Esophagus muscularis mucosa (tissue), 4 donors: ENCODE measurements at regions not wholly inside any gene's neighbourhood (a gene's known extent, or its start where the extent isn't known, plus 50 kb on each side); places are given as distances from the start of the nearest gene placed in this dataset.

Experiments used
- DNase-seq: peaks from one replicate; pipeline ENCODE4 v3.0.0-alpha.2; 2017; ENCODE audit errors: extremely low spot score
- H3K27ac ChIP-seq, 4 donors: fragments of 200-600 bp; sonication (generic); replicated peaks in 1 of 4; 1 replicate in 3 of 4; 2 replicates in 1 of 4; pipeline ENCODE4 v1.5.1; 2016 to 2019; ENCODE audit warnings: mild to moderate bottlenecking in 1 of 4
- H3K27me3 ChIP-seq, 4 donors: fragments of 200-600 bp; sonication (generic); one replicate each; pipeline versions ENCODE4 v1.5.1 to v1.6.0; 2016 to 2019
- H3K36me3 ChIP-seq, 4 donors: fragments of 200-600 bp; sonication (generic); one replicate each; pipeline ENCODE4 v1.5.1; 2016 to 2019
- H3K4me1 ChIP-seq, 4 donors: fragments of 200-600 bp; sonication (generic); one replicate each; pipeline ENCODE4 v1.5.1; 2016 to 2019
- H3K4me3 ChIP-seq, 4 donors: fragments of 200-600 bp; sonication (generic); 1 replicate in 2 of 4; 2 replicates in 2 of 4; pipeline ENCODE4 v1.5.1; 2016 to 2019; ENCODE audit warnings: mild to moderate bottlenecking in 4 of 4, moderate library complexity in 1 of 4
- H3K9me3 ChIP-seq, 4 donors: fragments of 200-600 bp; sonication (generic); 1 replicate in 3 of 4; 2 replicates in 1 of 4; pipeline ENCODE4 v1.5.1; 2016 to 2019
- EP300 ChIP-seq: sonication (generic); formaldehyde crosslinking; IDR thresholded peaks from one replicate; pipeline ENCODE4 v1.6.1; 2017; ENCODE audit warnings: antibody characterized with exemption
- POLR2A ChIP-seq: fragments of 450-650 bp; IDR thresholded peaks from one replicate; pipeline ENCODE4 v1.6.1; 2017; ENCODE audit warnings: antibody characterized with exemption, moderate library complexity, mild to moderate bottlenecking, low read depth
- POLR2AphosphoS5 ChIP-seq, 2 donors: sonication (generic); formaldehyde crosslinking; IDR thresholded peaks; one replicate each; pipeline ENCODE4 v1.6.1; 2017; ENCODE audit warnings: antibody characterized with exemption in 2 of 2
- WGBS: methylation state at CpG from one replicate; pipeline ENCODE4 v1.1.5; 2018; 5-methylcytosine and 5-hydroxymethylcytosine counted together
- intact Hi-C: fragments of 100-400 bp; cut with DNase I; formaldehyde crosslinking; loops from one replicate; pipeline ENCODE4 v1.15.1; 2023
- TF ChIP-seq, protein P1 (sequence below), 3 experiments: fragments of 200-600 bp in 2 of 3; fragments of 450-650 bp in 1 of 3; sonication (generic) in 2 of 3; IDR thresholded peaks; one replicate each; pipeline ENCODE4 v1.5.1; 2017 to 2019; ENCODE audit warnings: antibody characterized with exemption in 3 of 3, mild to moderate bottlenecking in 2 of 3, moderate library complexity in 1 of 3

GRCh38 chr1:48082271-48082962 is 85.2 kb upstream of the TRABD2B start:
- 58% methylated on average over 6 of the region's 6 CpGs for WGBS
- peaks cover 0 to 9% (median 0%) of the 10 kb centered on the region in 4 donors for H3K4me1 ChIP-seq
- H3K27me3 ChIP-seq = no peaks in the 10 kb centered on the region
- DNase-seq = no peak
- no peaks in the 10 kb centered on the region for H3K9me3 ChIP-seq
- no peak overlapping the region for H3K27ac ChIP-seq
- no peak overlapping the region for H3K4me3 ChIP-seq
- H3K36me3 ChIP-seq = no peaks in the 10 kb centered on the region
- TF ChIP-seq, protein P1, sequence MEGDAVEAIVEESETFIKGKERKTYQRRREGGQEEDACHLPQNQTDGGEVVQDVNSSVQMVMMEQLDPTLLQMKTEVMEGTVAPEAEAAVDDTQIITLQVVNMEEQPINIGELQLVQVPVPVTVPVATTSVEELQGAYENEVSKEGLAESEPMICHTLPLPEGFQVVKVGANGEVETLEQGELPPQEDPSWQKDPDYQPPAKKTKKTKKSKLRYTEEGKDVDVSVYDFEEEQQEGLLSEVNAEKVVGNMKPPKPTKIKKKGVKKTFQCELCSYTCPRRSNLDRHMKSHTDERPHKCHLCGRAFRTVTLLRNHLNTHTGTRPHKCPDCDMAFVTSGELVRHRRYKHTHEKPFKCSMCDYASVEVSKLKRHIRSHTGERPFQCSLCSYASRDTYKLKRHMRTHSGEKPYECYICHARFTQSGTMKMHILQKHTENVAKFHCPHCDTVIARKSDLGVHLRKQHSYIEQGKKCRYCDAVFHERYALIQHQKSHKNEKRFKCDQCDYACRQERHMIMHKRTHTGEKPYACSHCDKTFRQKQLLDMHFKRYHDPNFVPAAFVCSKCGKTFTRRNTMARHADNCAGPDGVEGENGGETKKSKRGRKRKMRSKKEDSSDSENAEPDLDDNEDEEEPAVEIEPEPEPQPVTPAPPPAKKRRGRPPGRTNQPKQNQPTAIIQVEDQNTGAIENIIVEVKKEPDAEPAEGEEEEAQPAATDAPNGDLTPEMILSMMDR (IDR thresholded peaks at IDR 0.05) = no peak
- no peak for TF ChIP-seq EP300
- TF ChIP-seq POLR2A = no peak
- no peak for TF ChIP-seq POLR2AphosphoS5 (IDR thresholded peaks at IDR 0.05)
- intact Hi-C loops = no loop called here

DNA sequence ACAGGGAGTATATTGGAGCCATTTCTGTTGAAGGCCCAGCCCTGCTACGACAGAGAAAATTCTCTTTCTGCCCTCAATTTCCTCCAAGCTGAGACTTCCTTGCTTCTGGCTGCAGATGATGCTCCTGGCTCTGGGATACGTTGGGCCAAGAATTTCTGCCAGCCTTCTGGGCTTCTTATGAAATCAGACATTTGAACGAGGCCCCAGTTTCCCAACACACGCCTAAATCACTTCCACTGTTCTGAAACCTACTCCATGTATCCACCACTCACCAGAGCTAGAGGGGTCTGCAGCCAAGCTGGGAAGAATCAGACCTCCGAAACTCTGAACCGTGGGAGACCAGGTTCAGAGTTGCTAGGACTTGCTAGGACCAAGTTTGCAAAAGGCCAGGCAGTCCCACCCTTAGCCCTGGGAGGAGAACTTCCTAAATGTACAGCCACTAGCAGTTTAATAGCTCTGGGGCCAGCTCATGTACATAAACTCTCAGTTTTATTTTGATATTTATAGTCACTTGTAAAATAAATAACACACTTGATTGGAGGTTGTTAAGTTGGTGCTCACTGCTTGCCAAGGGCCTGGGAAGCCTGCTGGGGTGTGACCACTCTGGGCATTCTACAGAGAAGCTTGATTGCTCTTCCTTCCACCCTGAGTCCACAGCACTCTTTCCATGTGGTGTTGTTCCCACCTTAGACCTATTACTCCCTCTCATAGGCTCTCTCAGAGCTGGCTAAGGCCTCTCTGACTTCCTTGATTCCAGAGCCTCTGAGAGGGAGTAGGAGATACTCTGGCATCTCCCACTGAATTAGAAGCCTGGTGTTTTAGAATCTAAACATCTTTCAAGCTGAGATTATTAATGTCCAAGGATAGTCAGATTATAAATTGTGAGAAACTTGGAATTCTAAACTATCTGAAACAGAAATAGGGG is 83.4 kb upstream of the TRABD2B start:
- intact Hi-C loops = no loop called here
- Histone ChIP-seq H3K36me3 (no peaks in the 10 kb centered on the region), H3K27me3 (no peaks in the 10 kb centered on the region), H3K4me3 (no peak overlapping the region), H3K4me1 (peaks cover 0 to 9% (median 0%) of the 10 kb centered on the region in 4 donors), H3K27ac (no peak overlapping the region), H3K9me3 (no peaks in the 10 kb centered on the region)
- DNase-seq = no peak
- TF ChIP-seq POLR2A = no peak
- 92% methylated on average over 6 of the region's 6 CpGs for WGBS

DNA sequence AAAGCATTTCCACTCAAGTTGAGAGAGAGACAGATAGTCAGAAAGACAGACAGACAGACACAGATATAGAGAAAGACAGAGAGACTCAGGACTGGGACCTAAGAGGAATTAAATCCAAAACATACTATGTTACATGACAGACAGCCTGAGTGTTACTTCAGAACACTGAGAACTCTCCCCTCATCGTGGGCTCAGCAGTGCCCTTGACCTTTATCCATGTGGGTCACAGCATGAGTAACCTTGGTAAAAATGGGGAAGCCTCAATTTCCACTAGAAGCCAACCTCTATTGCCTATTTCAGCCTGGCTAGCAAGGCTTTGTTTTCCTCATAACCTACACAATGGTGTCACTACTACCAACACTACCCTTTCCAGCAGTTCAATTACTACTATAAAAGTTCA is 81.9 kb upstream of the TRABD2B start:
- TF ChIP-seq EP300 (no peak), POLR2AphosphoS5 (IDR thresholded peaks at IDR 0.05) (no peak), POLR2A (no peak)
- TF ChIP-seq, protein P1 (IDR thresholded peaks at IDR 0.05) = no peak
- Histone ChIP-seq H3K4me1 (peaks cover 0 to 9% (median 0%) of the 10 kb centered on the region in 4 donors), H3K27ac (no peak overlapping the region), H3K4me3 (no peak overlapping the region), H3K27me3 (no peaks in the 10 kb centered on the region), H3K9me3 (no peaks in the 10 kb centered on the region), H3K36me3 (no peaks in the 10 kb centered on the region)
- WGBS = 64% methylated on average over 1 of the region's 1 CpG
- no peak for DNase-seq
- intact Hi-C loops = no loop called here

DNA sequence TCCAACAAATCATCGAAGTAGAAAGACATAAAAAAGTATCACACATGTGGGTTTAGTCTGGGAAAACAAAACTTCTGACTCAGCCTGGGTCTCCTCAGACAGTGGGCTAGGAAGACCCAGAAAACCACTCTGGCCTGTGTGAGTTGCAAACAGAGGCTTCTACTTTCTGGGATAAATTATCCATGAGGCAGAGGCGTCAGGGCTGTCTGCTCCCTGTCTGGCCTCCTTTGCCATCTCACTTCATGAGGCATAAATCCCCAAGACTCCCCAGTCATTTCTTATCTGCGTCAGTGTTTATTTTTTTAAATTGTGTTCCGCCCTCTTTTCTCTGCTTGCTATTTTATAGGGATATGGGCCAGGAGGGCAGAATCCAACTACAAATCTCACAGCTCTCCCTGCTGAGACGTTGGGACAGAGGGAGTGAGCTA is 80.6 kb upstream of the TRABD2B start:
- intact Hi-C loops = no loop called here
- TF ChIP-seq POLR2A = no peak
- TF ChIP-seq POLR2AphosphoS5 (IDR thresholded peaks at IDR 0.05) = no peak
- TF ChIP-seq EP300 = no peak
- TF ChIP-seq, protein P1 (IDR thresholded peaks at IDR 0.05) = no peak
- H3K27me3 ChIP-seq = no peaks in the 10 kb centered on the region
- H3K4me1 ChIP-seq = peaks cover 0 to 9% (median 0%) of the 10 kb centered on the region in 4 donors
- H3K27ac ChIP-seq = no peak overlapping the region
- no peaks in the 10 kb centered on the region for H3K9me3 ChIP-seq
- no peak overlapping the region for H3K4me3 ChIP-seq
- 46% methylated on average over 5 of the region's 5 CpGs for WGBS
- no peak for DNase-seq
- no peaks in the 10 kb centered on the region for H3K36me3 ChIP-seq

DNA sequence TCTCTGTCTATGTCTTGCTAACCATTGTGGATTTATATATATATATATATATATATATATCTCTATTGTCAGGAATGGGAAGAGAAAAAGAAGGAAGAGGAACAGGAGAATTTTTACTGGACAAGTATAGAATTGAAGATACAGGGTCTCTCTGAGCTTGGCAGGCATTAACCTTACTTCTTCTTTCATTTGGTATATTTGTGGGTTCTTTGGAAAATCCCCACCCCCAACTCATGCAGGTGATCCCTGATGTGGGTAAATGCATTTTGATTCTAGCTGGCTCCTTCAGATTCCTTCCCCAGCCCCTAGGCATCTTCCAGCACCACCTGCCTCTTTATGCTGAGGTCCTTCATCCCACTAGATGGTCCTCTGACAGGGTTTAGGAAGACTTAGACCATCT is 78.8 kb upstream of the TRABD2B start:
- intact Hi-C loops = no loop called here

More for the DNA sequence above, 78.8 kb upstream of the TRABD2B start:
- Histone ChIP-seq H3K9me3 (no peaks in the 10 kb centered on the region), H3K27me3 (no peaks in the 10 kb centered on the region), H3K36me3 (no peaks in the 10 kb centered on the region), H3K27ac (no peak overlapping the region), H3K4me3 (no peak overlapping the region), H3K4me1 (peaks cover 0 to 3% (median 0%) of the 10 kb centered on the region in 4 donors)
- no peak for DNase-seq
- TF ChIP-seq, protein P1 (IDR thresholded peaks at IDR 0.05) = no peak
- TF ChIP-seq POLR2AphosphoS5 (IDR thresholded peaks at IDR 0.05) = no peak
- no peak for TF ChIP-seq POLR2A
- TF ChIP-seq EP300 = no peak
